OCI-M2 (cell line): ENCODE measurements at regions not wholly inside any gene's neighbourhood (a gene's known extent, or its start where the extent isn't known, plus 50 kb on each side); places are given as distances from the start of the nearest gene placed in this dataset.
"Not testable (repeated sequence)": the region's sequence is repeated elsewhere in the genome, so short reads cannot be mapped to it uniquely, and the experiment has no call there.

Experiments used
- DNase-seq: peaks from one replicate; lab custom pipeline; 2025; ENCODE audit not compliant: unreplicated experiment; lab: John Stamatoyannopoulos, UW

DNA sequence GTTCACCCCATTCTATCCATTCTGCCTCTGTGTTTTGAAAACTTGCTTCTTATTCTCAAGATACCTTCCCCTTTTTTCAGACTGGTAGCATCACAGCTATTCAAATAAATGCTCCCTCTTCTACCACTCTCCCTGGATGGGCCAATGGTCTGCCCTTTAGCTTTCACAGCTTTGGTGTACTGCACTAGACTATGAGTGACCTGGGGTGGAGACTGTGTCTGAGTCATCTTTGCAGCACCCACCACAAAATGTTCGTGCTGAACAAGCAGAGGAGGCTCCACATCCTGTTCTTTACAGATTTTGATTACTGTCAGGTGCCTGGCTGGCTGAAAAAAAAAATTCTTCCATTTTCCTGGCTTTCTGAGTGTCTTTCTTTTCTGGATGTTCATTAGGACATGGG is 1104.1 kb upstream of the TMEM132C start:
- no peak for DNase-seq

DNA sequence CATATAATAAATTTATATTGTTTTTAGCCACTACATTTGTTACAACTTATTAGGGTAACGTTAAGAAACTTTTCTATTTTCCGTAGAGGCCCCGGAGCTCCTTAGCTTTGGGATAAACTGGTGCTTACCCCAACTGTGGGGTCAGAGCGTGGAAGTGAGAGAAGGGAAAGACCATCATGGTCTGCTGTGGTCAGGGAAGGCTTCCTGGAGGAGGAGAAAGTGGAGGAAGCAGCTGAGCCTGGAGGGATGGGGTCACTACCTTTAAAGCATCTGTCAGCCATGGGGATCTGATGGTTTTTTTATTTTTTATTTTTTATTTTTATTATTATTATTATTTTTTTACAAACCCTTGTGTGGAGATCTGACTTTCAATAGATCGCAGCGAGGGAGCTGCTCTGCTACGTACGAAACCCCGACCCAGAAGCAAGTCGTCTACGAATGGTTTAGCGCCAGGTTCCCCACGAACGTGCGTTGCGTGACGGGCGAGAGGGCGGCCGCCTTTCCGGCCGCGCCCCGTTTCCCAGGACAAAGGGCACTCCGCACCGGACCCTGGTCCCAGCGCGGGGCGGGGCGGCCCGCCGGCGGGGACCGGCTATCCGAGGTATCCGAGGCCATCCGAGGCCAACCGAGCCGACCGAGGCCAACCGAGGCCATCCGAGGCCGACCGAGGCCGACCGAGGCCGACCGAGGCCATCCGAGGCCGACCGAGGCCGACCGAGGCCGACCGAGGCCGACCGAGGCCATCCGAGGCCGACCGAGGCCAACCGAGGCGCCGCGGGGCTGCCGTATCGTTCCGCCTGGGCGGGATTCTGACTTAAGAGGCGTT is 1101.2 kb upstream of the TMEM132C start:
- no peak for DNase-seq

DNA sequence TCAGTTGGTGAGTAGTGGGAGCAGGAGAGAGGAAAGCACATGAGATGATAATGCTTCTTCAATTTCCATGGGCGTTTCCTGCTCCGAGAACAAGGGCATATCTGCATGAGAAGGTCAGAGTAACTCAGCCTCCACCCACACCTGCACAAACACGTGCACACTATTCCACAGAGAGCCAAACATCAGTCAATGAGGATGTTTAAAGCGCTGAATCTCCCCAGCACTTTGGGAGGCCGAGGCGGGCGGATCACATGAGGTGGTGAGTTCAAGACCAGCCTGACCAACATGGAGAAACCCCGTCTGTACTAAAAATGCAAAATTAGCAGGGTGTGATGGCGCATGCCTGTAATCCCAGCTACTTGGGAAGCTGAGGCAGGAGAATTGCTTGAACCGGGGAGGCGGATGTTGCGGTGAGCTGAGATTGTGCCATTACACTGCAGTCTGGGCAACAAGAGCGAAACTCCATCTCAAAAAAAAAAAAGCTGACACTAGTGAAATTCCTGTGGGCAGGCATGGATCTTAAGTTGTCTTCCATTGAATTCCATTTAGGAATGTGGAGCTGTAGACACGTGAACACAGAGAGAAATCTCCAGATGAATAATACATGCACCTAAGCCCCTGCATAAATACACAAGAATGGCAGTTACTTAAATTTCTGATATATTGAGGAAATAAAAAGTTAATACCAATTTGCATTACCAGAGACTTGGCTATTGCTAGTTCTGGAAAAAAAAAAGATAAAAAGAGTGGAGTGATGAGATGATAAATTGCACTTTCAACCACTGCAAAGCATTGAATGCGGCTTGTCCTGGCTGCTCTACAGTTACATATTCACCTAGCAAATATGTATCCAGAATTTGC is 1097.4 kb upstream of the TMEM132C start:
- DNase-seq, result no peak

DNA sequence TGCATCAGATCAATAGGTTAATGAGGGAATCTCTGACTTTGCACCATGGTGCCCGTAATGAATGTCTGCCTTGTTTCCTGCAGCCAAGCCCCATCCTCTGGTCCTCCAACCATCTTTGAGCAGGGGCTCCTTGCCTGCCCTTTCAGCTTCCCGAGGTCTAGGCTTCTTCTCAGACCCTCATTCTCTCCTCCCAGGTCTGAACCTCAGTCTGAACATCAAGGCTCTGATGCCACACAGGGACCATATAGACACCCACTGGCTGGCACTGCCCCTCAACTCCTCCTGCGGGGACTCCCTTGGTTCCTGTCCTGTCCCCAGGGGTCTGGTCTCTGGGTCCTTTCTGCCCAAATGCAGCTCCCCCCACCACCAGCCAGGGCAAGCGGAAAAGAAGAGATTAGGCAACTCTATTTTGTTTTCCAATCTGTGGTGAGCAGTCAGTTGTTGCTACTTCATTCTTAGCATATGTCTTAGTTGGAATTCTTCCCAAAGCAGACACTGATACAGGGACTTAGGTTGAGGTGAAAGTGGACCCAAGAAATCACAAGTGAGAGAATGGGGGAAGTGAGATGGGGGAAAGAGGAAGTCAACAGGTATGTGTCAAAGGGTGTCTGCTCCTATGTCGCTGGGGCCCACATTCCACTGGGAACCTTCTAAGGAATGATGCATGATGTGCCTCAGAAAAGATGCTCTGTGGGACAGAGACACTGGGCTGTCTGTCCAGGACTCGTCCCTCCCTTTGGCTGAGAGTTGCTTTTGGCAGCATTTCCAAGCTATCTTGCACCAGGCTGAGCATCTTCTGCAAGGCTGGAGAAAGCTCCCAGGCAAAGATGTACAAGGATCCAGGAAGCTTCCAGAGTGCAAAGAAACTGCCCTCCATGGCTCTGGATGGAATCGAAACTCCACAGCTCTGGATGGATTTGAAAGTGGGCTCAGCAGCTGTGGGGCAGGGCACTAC is 1096.5 kb upstream of the TMEM132C start:
- DNase-seq, result no peak

DNA sequence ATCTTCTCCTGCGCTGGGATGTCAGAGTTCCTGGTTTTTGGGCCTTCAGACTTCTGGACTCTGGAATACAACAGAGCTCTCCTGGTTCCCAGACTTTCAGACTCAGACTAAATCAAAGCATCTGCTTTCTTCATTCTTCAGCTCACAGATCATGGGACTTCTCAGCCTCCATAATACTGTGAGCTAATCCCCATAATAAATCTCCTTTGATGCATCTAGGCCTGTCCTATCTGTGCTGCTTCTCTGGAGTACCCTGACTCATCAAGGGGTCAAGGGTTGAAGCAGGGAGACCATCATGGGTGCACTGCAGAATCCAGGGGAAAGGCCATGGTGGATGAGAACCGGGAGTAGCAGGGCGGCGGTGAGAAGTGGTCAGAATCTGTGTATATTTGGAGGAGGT is 1094.1 kb upstream of the TMEM132C start:
- DNase-seq, result no peak

DNA sequence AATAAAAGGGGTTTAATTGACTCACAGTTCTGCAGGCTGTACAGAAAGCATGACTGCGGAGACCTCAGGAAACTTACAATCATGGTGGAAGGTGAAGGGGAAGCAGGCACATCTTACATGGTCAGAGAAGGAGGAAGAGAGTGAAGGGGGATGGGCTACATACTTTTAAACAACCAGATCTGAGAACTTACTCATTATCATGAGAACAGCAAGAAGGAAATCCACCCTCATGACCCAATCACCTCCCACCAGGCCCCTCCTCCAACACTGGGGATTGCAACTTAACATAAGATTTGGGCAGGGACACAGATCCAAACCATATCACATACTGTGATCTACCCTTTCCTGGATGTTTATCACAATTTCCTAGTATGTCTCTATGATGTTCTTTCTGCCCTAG is 1093.0 kb upstream of the TMEM132C start:
- not testable (repeated sequence) for DNase-seq

DNA sequence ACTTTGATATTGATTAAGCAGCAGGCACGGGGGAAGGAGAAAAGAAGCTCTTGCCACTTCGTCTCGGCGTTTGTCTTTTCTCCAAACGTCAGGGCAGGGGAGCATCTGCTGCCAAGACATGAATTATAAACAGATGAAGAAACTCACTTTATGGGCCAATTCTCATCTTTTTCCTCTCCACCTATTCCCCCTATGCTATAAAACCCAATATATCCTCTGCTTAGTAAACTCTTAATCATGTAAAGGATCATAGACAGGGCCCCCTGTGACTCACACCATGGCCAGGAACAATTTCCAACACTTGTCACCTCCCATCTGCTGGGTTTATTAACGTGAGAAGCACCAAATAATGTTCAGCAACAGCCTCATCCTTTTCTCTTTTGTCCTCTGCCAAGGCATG is 1092.1 kb upstream of the TMEM132C start:
- DNase-seq, result no peak

DNA sequence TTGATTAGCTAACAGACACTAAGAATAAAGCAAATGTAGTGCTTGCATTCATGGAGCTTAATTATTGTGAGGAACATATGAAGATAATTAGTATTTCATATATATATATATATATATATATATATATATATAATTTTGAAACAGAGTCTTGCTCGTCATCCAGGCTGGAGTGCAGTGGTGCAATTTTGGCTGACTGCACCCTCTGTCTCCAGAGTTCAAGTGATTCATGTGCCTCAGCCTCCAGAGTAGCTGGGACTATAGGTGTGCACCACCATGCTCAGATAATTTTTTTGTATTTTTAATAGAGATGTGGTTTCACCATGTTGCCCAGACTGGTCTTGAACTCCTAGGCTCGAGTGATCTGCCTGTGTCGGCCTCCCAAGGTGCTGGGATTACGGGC is 1091.6 kb upstream of the TMEM132C start:
- no peak for DNase-seq

DNA sequence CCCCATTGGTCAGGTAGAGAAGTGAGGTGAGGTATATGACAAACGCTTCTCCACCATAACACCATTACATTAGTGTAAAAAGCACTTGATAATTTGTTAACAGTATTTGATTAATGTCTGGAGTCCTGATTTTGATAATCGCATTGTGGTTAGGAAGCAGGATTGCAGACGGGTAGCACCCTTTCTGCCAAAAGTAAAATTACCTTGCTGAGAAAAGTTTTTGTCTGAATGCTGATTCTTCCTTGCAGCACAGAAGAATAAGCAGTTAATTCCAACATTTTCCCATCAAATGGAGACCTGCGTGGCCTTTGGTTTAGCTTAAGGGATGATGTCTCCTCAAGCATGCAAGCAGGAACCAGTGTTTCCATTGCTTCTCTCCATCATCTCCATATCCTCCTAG is 1090.2 kb upstream of the TMEM132C start:
- DNase-seq, result no peak

DNA sequence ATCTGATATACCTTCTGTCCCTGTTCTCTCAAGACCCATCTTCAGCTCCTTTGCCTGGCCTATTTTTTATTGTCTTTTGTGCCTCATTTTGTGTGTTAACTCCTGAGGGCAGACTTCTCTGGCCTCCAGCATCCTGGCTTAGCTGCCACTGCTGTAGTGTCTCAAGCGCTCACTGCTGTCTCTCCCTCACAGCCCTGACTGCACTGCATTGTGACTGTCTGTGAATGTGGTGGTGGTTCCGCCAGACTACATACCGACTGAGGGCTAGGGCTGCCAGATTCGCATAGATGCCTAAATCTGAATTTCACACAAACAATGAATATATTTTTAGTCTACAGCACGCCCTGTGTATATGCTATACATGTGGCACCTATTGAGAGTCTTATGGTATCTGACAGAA is 1088.9 kb upstream of the TMEM132C start:
- no peak for DNase-seq

DNA sequence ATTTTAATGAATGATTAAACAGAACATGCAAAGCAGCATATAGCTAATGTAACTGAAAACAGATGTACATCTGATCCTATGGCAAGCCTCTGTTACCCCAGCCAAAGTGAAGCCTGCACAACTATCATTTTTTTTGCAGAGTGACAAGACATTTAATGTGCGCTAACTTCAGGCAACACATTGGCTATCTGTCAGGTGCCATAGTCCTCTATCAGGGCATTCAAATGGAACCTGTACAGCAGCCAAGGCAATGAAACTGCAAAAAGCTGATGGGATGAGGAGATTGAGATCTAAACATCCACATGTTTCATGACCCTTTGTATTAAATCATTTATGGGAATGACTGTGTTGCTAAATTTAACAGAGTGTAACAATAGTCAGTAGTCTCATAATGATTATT is 1088.5 kb upstream of the TMEM132C start:
- DNase-seq, result no peak

DNA sequence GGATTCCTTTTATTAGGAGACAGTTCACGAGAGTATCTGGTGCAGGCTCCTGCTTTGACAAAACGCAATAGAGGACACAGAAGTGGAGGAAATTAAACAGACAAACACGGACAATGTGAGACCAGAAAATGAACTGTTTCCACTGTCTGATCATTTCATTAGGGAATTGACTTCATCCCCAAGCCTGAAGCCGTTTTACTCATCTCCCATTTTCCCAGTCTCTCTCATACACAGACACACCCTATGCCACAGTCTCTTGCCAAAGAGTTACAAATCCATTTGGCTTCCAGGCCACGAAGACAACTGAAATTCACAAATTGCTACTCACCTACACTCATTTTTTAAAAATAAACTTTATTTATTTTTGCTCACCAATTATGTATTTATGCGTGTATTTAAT is 1087.8 kb upstream of the TMEM132C start:
- no peak for DNase-seq

DNA sequence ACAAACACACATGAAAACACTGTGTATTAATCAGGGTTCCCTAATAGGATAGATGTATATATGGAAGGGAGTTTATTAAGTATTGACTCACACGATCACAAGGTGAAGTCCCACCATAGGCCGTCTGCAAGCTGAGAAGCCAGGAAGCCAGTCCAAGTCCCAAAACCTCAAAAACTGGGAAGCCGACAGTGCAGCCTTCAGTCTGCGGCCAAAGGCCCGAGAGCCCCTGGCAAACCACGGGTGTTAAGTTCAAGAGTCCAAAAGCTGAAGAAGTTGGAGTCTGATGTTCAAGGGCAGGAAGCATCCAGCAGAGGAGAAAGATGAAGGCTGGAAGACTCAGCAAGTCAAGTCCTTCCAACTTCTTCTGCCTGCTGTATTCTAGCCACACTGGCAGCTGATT is 1085.0 kb upstream of the TMEM132C start:
- DNase-seq, result no peak

DNA sequence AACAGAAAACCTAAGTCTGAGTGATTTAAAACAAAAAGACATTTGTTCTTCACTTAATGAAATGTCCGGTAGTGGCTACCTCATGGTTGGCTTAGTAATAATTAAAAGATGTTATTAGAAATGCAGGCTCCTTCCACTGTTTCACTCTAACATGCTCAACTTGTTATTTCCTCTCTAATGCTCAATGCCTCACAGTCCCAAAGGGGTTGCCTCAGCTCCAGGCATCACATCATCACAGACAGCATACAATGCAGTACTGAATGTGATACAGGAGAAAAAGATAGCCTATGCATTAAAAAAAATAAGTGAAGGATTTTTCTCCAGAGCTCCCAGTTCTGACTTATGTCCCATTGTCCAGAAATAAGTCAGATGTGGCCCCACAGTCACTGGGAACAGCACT is 1077.0 kb upstream of the TMEM132C start:
- no peak for DNase-seq

DNA sequence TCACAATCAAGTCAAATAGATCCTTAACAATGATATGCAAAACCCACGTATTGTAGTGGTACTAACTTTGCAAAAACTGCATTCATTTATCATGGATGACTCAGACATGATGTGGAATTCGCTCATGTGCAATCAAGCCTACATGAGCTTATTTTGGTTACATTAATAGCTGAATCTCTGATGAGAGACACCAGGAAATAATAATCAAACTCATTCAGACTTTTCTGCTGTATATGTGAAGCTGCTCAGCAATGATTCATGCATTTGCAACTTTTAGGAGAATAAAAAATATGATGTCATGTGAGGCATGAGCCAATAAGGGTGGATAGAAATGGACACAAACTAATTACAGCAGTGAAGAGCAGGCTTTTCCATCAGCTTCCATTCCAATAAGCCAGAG is 1075.8 kb upstream of the TMEM132C start:
- DNase-seq, result no peak

DNA sequence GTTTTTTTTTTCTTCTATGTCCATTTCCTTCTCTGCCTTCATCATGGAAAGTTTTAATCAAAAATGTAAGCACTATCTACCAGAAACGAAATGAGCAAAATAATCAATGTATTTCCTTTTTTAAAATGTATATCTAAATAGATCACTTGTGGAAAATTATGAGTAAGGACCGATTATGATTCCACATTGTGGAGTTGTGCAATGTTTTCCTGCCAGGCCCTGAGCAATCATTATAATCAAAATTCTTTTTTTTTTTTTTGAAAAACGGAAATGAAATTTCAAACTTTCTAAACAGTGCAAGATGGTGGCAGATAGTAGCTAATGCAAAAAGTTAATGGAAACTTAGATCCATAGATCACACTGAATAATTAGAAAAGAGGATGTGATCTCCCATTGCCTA is 1074.6 kb upstream of the TMEM132C start:
- no peak for DNase-seq

DNA sequence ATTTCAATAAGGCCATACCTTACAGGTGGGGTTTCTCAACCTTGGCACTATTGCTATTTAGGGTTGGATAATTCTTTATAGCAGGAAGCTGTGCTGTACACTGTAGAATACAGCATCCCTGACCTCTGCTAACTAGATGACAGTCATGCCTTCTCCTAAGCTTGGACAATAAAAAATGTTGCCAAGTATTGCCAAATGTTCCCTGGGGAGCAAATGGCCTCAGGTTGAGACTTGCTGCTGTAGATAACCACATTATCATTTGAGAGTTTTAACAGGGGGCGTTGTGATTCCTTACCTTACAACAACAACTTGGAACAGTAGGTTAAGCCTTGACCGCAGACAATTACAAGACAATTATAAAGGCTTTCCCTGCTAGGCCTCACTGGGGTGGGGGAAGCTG is 1073.6 kb upstream of the TMEM132C start:
- DNase-seq, result no peak

DNA sequence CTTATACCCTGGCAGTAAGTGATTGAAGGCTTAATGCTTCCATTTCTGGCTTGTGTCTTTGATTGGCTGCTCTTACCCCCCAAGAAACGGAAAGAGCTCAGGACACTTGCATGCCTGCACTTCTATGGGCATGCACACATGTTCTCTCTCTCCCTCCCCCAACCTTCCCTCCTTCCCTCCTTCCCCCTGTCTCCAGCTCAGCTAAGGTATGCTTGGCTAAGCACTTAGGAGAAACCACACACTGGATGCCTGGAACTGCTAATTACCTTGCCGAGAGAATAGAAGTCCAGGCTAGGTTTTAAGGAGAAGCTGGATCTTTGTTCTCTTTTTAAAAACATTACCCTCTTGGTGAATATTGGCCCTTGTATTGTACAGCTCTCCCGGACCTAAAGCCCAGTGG is 1072.8 kb upstream of the TMEM132C start:
- no peak for DNase-seq

DNA sequence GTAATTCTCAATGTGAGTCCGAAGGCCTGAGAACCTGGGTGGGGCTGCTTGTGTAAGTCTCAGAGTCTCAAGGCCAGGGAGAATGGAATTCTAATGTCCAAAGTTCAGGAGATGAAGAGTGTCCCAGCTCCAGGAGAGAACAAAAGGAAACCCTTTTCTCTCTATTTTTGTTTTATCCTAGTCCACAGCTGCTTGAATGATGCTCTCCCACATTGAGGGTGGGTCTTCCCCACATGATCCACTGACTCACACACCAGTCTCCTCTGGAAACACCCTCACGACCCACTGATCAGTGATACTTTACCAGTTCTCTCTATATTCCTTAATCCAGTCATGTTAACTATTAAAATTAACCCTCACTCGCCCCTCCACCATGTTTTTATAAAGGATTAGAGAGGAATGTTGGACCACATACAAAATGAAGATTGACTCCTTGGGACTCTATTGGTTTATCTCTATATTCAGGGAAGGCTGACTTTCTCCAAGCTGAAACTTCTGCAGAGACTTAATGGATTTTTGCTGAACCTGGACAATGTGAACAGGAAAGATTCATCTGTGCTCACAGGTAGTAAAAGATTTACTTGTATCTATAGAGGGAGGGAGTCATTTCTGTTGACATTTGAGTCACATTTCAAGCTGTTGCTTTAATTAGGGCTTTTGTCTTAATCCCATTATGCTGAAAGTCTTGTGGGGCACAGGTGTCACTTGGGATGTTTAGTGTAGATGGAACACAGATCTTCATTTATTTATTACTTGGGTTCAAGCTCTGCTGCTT is 1061.0 kb upstream of the TMEM132C start:
- no peak for DNase-seq

DNA sequence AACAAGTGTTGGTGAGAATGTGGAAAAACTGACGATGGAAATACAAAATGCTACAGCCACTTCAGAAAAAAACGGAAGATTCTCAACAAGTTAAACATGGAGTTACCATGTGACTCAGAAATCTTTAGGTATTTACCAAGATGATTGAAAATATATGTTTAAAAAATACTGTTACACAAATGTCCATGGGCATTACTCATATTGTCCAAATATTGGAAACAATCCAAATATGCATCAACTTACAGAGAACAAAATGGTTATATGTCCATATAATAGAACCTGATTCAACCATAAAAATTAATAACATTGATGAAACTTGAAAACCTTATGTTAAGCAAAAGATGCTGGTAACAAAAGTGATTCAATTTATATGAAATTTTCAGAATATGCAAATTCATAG is 1057.7 kb upstream of the TMEM132C start:
- DNase-seq, result no peak

DNA sequence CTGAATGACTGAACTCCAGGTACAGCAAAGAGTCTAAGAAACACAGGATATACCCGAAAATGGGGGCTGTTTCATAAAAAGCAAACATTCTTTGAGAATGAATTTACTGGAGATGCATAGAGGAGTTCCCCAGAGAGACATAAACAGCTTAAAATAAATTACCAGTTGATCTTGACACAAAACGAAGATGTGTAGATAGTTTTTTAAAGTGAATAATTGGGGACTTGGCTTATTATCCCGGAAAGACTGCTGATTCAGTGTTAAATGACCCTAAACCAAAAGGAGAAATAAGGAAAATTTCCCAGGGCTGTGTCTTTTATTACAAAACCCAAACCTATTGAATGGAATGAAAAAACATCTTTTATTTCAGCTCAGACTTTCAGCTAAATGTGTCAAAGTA is 1052.8 kb upstream of the TMEM132C start:
- no peak for DNase-seq
